Neural progenitor cell (in vitro differentiated cells): ENCODE measurements at regions not wholly inside any gene's neighbourhood (a gene's known extent, or its start where the extent isn't known, plus 50 kb on each side); places are given as distances from the start of the nearest gene placed in this dataset.

ENCODE experiments used
- EZH2 ChIP-seq: fragments of 200-600 bp; sonication (generic); IDR thresholded peaks from 2 replicates; pipeline ENCODE4 v1.6.1; 2017; ENCODE audit warnings: antibody characterized with exemption, mild to moderate bottlenecking, moderate library complexity
- TF ChIP-seq, protein P1 (sequence below): fragments of 200-600 bp; sonication (generic); IDR thresholded peaks from 2 replicates; pipeline ENCODE4 v1.5.1; 2017; ENCODE audit warnings: antibody characterized with exemption, mild to moderate bottlenecking

DNA sequence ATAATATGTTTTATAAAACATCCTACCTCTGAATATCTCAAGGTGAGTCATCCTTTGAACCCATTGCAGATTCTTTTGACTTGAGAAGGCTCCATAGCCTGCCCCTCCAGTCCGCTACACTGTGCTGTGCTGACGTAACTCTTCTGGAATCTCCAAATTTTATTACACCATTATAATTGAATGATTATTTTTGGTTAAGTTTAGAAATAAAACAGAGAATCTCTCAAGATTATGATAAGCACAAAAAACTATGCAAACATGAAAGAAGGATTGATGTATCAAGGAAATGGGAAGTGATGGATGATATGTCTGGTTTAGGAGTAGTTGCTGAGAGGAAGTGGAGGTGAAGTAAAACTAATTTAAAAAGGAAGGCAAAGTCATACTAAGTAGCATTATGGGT lies 1021.3 kb downstream of the HACE1 start:
- TF ChIP-seq, protein P1, sequence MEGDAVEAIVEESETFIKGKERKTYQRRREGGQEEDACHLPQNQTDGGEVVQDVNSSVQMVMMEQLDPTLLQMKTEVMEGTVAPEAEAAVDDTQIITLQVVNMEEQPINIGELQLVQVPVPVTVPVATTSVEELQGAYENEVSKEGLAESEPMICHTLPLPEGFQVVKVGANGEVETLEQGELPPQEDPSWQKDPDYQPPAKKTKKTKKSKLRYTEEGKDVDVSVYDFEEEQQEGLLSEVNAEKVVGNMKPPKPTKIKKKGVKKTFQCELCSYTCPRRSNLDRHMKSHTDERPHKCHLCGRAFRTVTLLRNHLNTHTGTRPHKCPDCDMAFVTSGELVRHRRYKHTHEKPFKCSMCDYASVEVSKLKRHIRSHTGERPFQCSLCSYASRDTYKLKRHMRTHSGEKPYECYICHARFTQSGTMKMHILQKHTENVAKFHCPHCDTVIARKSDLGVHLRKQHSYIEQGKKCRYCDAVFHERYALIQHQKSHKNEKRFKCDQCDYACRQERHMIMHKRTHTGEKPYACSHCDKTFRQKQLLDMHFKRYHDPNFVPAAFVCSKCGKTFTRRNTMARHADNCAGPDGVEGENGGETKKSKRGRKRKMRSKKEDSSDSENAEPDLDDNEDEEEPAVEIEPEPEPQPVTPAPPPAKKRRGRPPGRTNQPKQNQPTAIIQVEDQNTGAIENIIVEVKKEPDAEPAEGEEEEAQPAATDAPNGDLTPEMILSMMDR: no peak
- TF ChIP-seq EZH2: no peak
